PC-9 (cell line): ENCODE measurements at regions not wholly inside any gene's neighbourhood (a gene's known extent, or its start where the extent isn't known, plus 50 kb on each side); places are given as distances from the start of the nearest gene placed in this dataset.

Experiments
- CTCF ChIP-seq: fragments of 200-600 bp; sonication (generic); conservative IDR thresholded peaks from 2 replicates; pipeline ENCODE4 v1.6.1; 2017; ENCODE audit warnings: mixed run types, antibody characterized with exemption, mild to moderate bottlenecking, moderate library complexity
- EZH2 ChIP-seq: fragments of 200-600 bp; sonication (generic); IDR thresholded peaks from 2 replicates; pipeline ENCODE4 v1.8.0; 2017; ENCODE audit warnings: antibody characterized with exemption, low read depth

- TF ChIP-seq EZH2, result no peak
- TF ChIP-seq CTCF, result no peak
Measured at GRCh38 chr5:167392240-167392639, 899.2 kb upstream of the WWC1 start.
